Stomach (tissue), 8 donors: ENCODE measurements at regions not wholly inside any gene's neighbourhood (a gene's known extent, or its start where the extent isn't known, plus 50 kb on each side); places are given as distances from the start of the nearest gene placed in this dataset.

Experiments
- DNase-seq, 2 donors: peaks; one replicate each; pipeline versions ENCODE4 v3.0.0 to v3.0.0-alpha.2; 2013 to 2019
- H3K27ac ChIP-seq, 5 donors: fragments of 200-600 bp in 4 of 5; sonication (generic) in 4 of 5; one replicate each; pipeline ENCODE4 v1.5.1; 2013 to 2019; ENCODE audit warnings: mild to moderate bottlenecking in 1 of 5, moderate library complexity in 1 of 5
- H3K27me3 ChIP-seq, 3 donors: fragments of 200-600 bp; sonication (generic); one replicate each; pipeline ENCODE4 v1.5.1; 2017 to 2019; ENCODE audit warnings: mixed run types in 1 of 3
- H3K36me3 ChIP-seq, 4 donors: fragments of 200-600 bp; sonication (generic); 1 replicate in 3 of 4; 2 replicates in 1 of 4; pipeline ENCODE4 v1.5.1; 2016 to 2019
- H3K4me1 ChIP-seq, 4 donors: fragments of 200-600 bp; sonication (generic); one replicate each; pipeline ENCODE4 v1.5.1; 2016 to 2019
- H3K4me3 ChIP-seq, 4 donors: fragments of 200-600 bp; sonication (generic) in 3 of 4; one replicate each; pipeline ENCODE4 v1.5.1; 2016 to 2019; ENCODE audit warnings: mild to moderate bottlenecking in 1 of 4
- H3K9me3 ChIP-seq, 4 donors: fragments of 200-600 bp; sonication (generic); one replicate each; pipeline ENCODE4 v1.5.1; 2016 to 2019
- EP300 ChIP-seq: sonication (generic); formaldehyde crosslinking; IDR thresholded peaks from one replicate; pipeline ENCODE4 v1.6.1; 2017; ENCODE audit warnings: antibody characterized with exemption
- POLR2A ChIP-seq, 4 donors: fragments of 450-650 bp; IDR thresholded peaks; one replicate each; pipeline ENCODE4 v1.6.1; 2016; ENCODE audit warnings: antibody characterized with exemption in 4 of 4, control low read depth in 2 of 4, mild to moderate bottlenecking in 1 of 4, moderate library complexity in 1 of 4
- POLR2AphosphoS5 ChIP-seq, 3 donors: sonication (generic); formaldehyde crosslinking; IDR thresholded peaks; one replicate each; pipeline ENCODE4 v1.6.1; 2016; ENCODE audit warnings: antibody characterized with exemption in 3 of 3
- WGBS, 5 donors: extraction: QIAGEN DNeasy Blood & Tissue Kit in 3 of 5; methylation state at CpG; one replicate each; pipeline versions ENCODE4 v1.1.5 to v1.1.7; 2013 to 2018; 5-methylcytosine and 5-hydroxymethylcytosine counted together
- intact Hi-C: fragments of 100-400 bp; cut with DNase I; formaldehyde crosslinking; loops from one replicate; pipeline ENCODE4 v1.15.1; 2023; ENCODE audit warnings: low total_unique reads
- TF ChIP-seq, protein P1 (sequence below), 7 experiments: fragments of 450-650 bp in 4 of 7; fragments of 200-600 bp in 3 of 7; sonication (generic) in 3 of 7; IDR thresholded peaks; one replicate each; pipeline ENCODE4 v1.5.1; 2016 to 2019; ENCODE audit warnings: antibody characterized with exemption in 7 of 7, control low read depth in 2 of 7, mild to moderate bottlenecking in 1 of 7
- donor health status: healthy with polysubstance abuse.
- donor health status: Bipolar disorder and iron deficiency.
- donor health status: healthy.

DNA sequence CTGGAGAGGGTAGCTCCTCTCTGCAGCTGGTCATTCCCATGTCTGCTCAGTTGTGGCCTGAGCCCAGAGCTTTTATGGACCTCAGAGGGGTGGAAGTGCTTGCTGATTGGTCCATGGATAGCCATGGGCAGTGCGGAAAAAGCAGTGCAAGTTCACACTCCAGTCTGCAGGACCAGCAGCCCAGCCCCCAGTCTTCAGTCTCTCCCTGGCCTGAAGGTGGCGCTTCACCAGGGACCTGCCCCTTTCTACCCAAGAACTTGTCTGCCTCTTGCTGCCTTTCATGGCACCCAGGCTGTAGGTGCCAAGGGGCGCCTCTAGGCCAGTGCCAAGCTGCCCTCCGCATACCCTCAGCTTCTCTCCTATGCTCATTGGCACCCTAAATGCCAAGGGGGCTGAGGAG is 91.0 kb downstream of the TBXT start:
- DNase-seq, result no peak
- Histone ChIP-seq H3K4me3 (no peak overlapping the region), H3K27ac (no peak overlapping the region), H3K9me3 (no peaks in the 10 kb centered on the region), H3K27me3 (peaks cover 0 to 10% (median 0%) of the 10 kb centered on the region in 3 donors), H3K36me3 (no peaks in the 10 kb centered on the region), H3K4me1 (no peaks in the 10 kb centered on the region)
- TF ChIP-seq EP300, result no peak
- TF ChIP-seq, protein P1, sequence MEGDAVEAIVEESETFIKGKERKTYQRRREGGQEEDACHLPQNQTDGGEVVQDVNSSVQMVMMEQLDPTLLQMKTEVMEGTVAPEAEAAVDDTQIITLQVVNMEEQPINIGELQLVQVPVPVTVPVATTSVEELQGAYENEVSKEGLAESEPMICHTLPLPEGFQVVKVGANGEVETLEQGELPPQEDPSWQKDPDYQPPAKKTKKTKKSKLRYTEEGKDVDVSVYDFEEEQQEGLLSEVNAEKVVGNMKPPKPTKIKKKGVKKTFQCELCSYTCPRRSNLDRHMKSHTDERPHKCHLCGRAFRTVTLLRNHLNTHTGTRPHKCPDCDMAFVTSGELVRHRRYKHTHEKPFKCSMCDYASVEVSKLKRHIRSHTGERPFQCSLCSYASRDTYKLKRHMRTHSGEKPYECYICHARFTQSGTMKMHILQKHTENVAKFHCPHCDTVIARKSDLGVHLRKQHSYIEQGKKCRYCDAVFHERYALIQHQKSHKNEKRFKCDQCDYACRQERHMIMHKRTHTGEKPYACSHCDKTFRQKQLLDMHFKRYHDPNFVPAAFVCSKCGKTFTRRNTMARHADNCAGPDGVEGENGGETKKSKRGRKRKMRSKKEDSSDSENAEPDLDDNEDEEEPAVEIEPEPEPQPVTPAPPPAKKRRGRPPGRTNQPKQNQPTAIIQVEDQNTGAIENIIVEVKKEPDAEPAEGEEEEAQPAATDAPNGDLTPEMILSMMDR (IDR thresholded peaks at IDR 0.05), result no peak
- no peak for TF ChIP-seq POLR2A (IDR thresholded peaks at IDR 0.05)
- TF ChIP-seq POLR2AphosphoS5 (IDR thresholded peaks at IDR 0.05), result no peak
- intact Hi-C loops, result no loop called here
- 74 to 93% (median 82%) methylated on average over 2 to 4 of the region's 4 CpGs for WGBS, 5 donors

DNA sequence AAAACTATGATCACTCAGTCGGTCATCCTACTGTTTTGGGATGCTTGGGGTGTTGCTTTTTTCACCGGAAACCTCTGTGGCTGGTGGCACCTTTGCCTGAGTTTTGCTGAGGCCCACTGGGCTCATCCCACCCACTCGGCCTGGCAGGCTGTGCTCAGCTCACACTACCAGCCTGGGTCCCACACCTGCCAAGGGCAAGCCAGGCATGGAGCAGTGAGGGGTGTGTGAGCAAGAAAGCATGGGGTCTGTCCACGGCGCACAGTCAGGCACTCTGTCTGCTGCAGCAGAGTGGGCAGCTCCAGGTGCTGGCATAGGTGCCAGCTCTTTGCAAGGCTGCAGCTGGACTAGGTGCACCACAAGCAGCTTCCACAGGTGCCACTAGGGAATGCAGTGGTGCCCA is 91.7 kb downstream of the TBXT start:
- H3K27me3 ChIP-seq, result peaks cover 0 to 10% (median 0%) of the 10 kb centered on the region in 3 donors
- 89 to 94% (median 93%) methylated on average over 5 of the region's 5 CpGs for WGBS, 5 donors
- no peaks in the 10 kb centered on the region for H3K36me3 ChIP-seq
- intact Hi-C loops, result no loop called here
- H3K27ac ChIP-seq, result no peak overlapping the region
- no peak overlapping the region for H3K4me3 ChIP-seq
- no peaks in the 10 kb centered on the region for H3K9me3 ChIP-seq
- no peaks in the 10 kb centered on the region for H3K4me1 ChIP-seq
- no peak for DNase-seq
- no peak for TF ChIP-seq POLR2A (IDR thresholded peaks at IDR 0.05)
- no peak for TF ChIP-seq POLR2AphosphoS5 (IDR thresholded peaks at IDR 0.05)
- no peak for TF ChIP-seq EP300
- TF ChIP-seq, protein P1 (IDR thresholded peaks at IDR 0.05), result no peak

DNA sequence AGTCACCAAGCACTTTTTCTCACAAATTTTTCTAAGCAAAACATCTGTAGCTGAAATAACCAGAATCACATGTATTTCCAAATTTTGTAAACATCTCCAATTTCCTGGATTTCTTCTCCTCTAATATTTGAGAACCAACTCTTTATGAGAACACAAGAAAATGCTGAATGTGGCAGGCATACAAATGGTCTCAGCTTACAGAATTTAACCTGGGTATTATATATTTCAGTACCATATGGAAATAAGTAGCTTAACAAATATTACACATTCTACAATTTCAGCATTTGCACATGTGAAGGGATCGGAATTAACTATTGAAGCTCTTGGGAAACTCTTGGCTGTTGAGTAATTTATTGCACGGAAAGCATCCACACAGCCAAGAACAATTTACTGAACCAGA is 92.5 kb downstream of the TBXT start:
- no peak for DNase-seq
- Histone ChIP-seq H3K36me3 (no peaks in the 10 kb centered on the region), H3K27ac (no peak overlapping the region), H3K9me3 (no peaks in the 10 kb centered on the region), H3K4me1 (no peaks in the 10 kb centered on the region), H3K4me3 (no peak overlapping the region), H3K27me3 (peaks cover 0 to 10% (median 0%) of the 10 kb centered on the region in 3 donors)
- TF ChIP-seq, protein P1 (IDR thresholded peaks at IDR 0.05), result no peak
- TF ChIP-seq EP300, result no peak
- TF ChIP-seq POLR2A (IDR thresholded peaks at IDR 0.05), result no peak
- TF ChIP-seq POLR2AphosphoS5 (IDR thresholded peaks at IDR 0.05), result no peak
- intact Hi-C loops, result no loop called here
- WGBS, 5 donors, result 69 to 88% (median 79%) methylated on average over 2 of the region's 2 CpGs

DNA sequence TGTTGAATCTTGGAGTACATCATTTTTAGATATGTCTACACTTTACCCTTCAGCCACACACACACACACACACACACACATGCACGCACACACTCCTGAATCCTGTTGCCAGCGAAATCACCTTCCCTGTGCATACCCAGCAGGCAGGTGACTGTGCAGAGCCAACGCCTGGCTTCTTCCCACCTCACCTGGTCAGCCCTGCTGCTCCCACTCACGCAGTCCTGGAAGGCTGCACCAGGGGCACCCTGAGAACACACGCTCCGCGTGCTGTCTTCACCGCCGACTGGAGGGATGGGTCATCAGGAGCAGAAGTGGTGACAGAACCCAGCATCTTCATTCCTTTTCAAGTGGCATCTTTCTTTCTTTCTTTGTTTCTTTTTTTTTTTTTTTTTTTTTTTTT is 94.6 kb downstream of the TBXT start:
- 92 to 96% (median 94%) methylated on average over 9 of the region's 9 CpGs for WGBS, 5 donors
- Histone ChIP-seq H3K27me3 (peaks cover 0 to 10% (median 0%) of the 10 kb centered on the region in 3 donors), H3K4me1 (no peaks in the 10 kb centered on the region), H3K9me3 (no peaks in the 10 kb centered on the region), H3K27ac (no peak overlapping the region), H3K36me3 (no peaks in the 10 kb centered on the region), H3K4me3 (no peak overlapping the region)
- TF ChIP-seq, protein P1 (IDR thresholded peaks at IDR 0.05), result no peak
- TF ChIP-seq POLR2A (IDR thresholded peaks at IDR 0.05) (no peak), POLR2AphosphoS5 (IDR thresholded peaks at IDR 0.05) (no peak), EP300 (no peak)
- DNase-seq, result no peak
- intact Hi-C loops, result no loop called here
